ENCODE measurements at regions not wholly inside any gene's neighbourhood (a gene's known extent, or its start where the extent isn't known, plus 50 kb on each side); places are given as distances from the start of the nearest gene placed in this dataset.

DNA sequence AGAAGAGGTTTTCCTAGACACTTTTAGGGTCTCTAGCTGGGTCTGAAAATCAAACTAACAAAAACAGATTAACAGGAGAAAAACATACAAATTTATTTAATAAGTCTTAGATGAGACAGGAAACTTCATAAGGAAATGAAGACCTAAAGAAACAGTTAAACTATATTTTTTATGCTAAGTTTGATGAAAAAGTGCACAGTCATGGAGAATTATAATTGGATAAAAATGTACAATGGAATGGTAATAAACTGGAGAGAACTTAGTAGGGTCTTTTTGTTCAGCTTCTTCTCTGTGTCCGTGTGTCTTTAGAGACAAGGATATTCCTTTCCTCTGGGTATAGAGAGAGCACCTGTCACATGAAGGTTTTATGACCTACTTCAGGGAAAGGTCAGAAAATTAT lies 323.4 kb downstream of the RAB38 start:
- TF ChIP-seq YY1 (IDR thresholded peaks at IDR 0.05; ENCODE audit: insufficient read depth, insufficient read length) (no peak), SUZ12 (IDR thresholded peaks at IDR 0.05; ENCODE audit: extremely low read depth, insufficient read depth, insufficient read length) (no peak), ZNF274 (IDR thresholded peaks at IDR 0.05; ENCODE audit: low read depth, low read length) (no peak)
- Histone ChIP-seq H3K4me3 (ENCODE audit: insufficient read length, low read depth) (no peak overlapping the region), H3K36me3 (ENCODE audit: insufficient read depth, insufficient read length, low read length) (no peaks in the 10 kb centered on the region), H3K4me1 (ENCODE audit: insufficient read depth, insufficient read length) (no peaks in the 10 kb centered on the region), H3K9ac (ENCODE audit: insufficient read length, low read depth) (no peak overlapping the region), H3K27me3 (ENCODE audit: insufficient read depth, insufficient read length) (no peaks in the 10 kb centered on the region), H3K9me3 (ENCODE audit: insufficient read depth, low read length) (no peaks in the 10 kb centered on the region)
- no peak for DNase-seq (ENCODE audit: low read depth, low spot score)

DNA sequence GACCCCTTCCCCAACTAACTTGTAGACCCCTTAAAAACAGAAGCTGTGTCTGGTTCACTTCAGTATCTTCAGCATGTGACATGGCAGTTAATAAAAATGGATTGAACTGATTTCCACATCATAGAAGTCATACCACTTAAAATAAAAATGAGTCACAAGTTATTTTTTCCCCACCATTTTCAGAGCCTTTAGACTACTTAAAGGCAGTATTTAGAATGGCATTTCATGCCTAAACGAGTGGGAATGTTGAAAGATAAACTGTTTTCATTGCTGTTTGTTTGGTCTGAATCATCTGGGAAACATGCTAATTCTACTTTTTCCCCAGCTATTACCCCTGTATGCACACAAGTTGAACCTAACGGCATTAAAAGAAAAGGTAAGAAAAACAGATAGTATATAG lies 324.0 kb downstream of the RAB38 start:
- Histone ChIP-seq H3K36me3 (ENCODE audit: insufficient read depth, insufficient read length, low read length) (no peaks in the 10 kb centered on the region), H3K4me3 (ENCODE audit: insufficient read length, low read depth) (no peak overlapping the region), H3K9ac (ENCODE audit: insufficient read length, low read depth) (no peak overlapping the region), H3K27me3 (ENCODE audit: insufficient read depth, insufficient read length) (no peaks in the 10 kb centered on the region), H3K4me1 (ENCODE audit: insufficient read depth, insufficient read length) (no peaks in the 10 kb centered on the region), H3K9me3 (ENCODE audit: insufficient read depth, low read length) (no peaks in the 10 kb centered on the region)
- DNase-seq (ENCODE audit: low read depth, low spot score): no peak
- no peak for TF ChIP-seq SUZ12 (IDR thresholded peaks at IDR 0.05; ENCODE audit: extremely low read depth, insufficient read depth, insufficient read length)

DNA sequence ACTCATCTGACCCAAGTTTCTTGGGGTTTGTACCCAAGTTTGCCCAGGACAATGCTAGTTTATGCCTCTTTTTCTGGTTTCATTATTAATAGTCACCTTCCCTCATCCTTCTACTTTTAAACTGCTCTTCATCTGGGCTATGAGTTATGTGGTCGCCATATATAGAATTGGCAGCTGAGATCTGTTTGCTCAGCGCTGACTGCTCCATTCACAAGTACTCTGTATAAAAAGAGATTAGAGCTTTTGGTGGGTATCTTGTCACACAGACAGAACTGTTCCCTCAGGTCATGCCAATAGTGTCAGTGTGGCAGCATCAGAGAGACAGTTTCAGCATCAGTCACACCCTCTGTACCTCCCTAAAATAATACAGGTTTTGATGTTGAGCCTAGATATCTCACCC lies 326.0 kb downstream of the RAB38 start:
- DNase-seq (ENCODE audit: low read depth, low spot score): no peak
- TF ChIP-seq SUZ12 (IDR thresholded peaks at IDR 0.05; ENCODE audit: extremely low read depth, insufficient read depth, insufficient read length): no peak
- TF ChIP-seq YY1 (IDR thresholded peaks at IDR 0.05; ENCODE audit: insufficient read depth, insufficient read length): no peak
- TF ChIP-seq ZNF274 (IDR thresholded peaks at IDR 0.05; ENCODE audit: low read depth, low read length): no peak
- Histone ChIP-seq H3K9me3 (ENCODE audit: insufficient read depth, low read length) (no peaks in the 10 kb centered on the region), H3K27me3 (ENCODE audit: insufficient read depth, insufficient read length) (no peaks in the 10 kb centered on the region), H3K36me3 (ENCODE audit: insufficient read depth, insufficient read length, low read length) (no peaks in the 10 kb centered on the region), H3K4me1 (ENCODE audit: insufficient read depth, insufficient read length) (no peaks in the 10 kb centered on the region), H3K9ac (ENCODE audit: insufficient read length, low read depth) (no peak overlapping the region), H3K4me3 (ENCODE audit: insufficient read length, low read depth) (no peak overlapping the region)

DNA sequence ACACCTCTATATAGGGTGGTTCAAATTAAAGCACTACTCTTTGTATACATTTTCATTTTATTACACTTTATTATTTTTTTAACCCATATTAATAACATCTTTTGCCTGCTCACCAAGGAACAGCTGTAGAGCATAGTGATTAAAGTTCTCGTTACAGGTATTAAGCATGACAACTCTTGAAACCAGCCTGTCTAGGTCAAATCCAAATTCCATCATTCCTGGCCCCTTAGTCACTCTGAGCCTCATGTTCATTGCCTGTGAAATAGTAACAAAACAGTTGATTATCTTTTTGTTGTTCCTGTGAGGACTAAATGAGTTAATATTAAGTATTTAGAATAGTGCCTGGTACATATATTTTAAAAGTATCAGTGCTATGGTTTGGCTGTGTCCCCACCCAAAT lies 334.5 kb downstream of the RAB38 start:
- no peak for DNase-seq (ENCODE audit: low read depth, low spot score)
- H3K9ac ChIP-seq (ENCODE audit: insufficient read length, low read depth): no peak overlapping the region
- H3K4me3 ChIP-seq (ENCODE audit: insufficient read length, low read depth): no peak overlapping the region
- TF ChIP-seq ZNF274 (IDR thresholded peaks at IDR 0.05; ENCODE audit: low read depth, low read length) (no peak), SUZ12 (IDR thresholded peaks at IDR 0.05; ENCODE audit: extremely low read depth, insufficient read depth, insufficient read length) (no peak), YY1 (IDR thresholded peaks at IDR 0.05; ENCODE audit: insufficient read depth, insufficient read length) (no peak)
- H3K27me3 ChIP-seq (ENCODE audit: insufficient read depth, insufficient read length): no peaks in the 10 kb centered on the region
- no peaks in the 10 kb centered on the region for H3K36me3 ChIP-seq (ENCODE audit: insufficient read depth, insufficient read length, low read length)
- no peaks in the 10 kb centered on the region for H3K4me1 ChIP-seq (ENCODE audit: insufficient read depth, insufficient read length)
- H3K9me3 ChIP-seq (ENCODE audit: insufficient read depth, low read length): peaks cover 9% of the 10 kb centered on the region

DNA sequence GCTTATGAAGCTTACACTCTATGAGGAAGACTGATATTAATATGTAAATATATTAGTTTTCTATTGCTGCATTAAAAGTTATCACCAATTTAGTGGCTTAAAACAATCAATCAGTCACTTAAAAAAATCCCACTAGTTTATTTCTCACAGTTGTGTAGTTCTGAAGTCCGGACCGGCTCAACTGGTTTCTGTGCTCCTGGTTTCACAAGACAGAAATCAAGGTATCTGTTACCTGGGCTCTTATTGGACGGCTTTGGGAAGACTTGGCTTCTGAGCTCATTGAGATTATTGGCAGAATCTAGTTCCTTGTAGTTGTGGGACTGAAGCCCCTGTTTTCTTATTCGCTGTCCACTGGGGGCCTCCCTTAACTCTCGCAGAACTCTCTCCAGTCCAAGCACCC lies 343.0 kb downstream of the RAB38 start:
- TF ChIP-seq SUZ12 (IDR thresholded peaks at IDR 0.05; ENCODE audit: extremely low read depth, insufficient read depth, insufficient read length) (no peak), YY1 (IDR thresholded peaks at IDR 0.05; ENCODE audit: insufficient read depth, insufficient read length) (no peak), ZNF274 (IDR thresholded peaks at IDR 0.05; ENCODE audit: low read depth, low read length) (no peak)
- Histone ChIP-seq H3K36me3 (ENCODE audit: insufficient read depth, insufficient read length, low read length) (no peaks in the 10 kb centered on the region), H3K9me3 (ENCODE audit: insufficient read depth, low read length) (no peaks in the 10 kb centered on the region), H3K4me1 (ENCODE audit: insufficient read depth, insufficient read length) (no peaks in the 10 kb centered on the region), H3K9ac (ENCODE audit: insufficient read length, low read depth) (no peak overlapping the region), H3K4me3 (ENCODE audit: insufficient read length, low read depth) (no peak overlapping the region), H3K27me3 (ENCODE audit: insufficient read depth, insufficient read length) (no peaks in the 10 kb centered on the region)
- DNase-seq (ENCODE audit: low read depth, low spot score): no peak

DNA sequence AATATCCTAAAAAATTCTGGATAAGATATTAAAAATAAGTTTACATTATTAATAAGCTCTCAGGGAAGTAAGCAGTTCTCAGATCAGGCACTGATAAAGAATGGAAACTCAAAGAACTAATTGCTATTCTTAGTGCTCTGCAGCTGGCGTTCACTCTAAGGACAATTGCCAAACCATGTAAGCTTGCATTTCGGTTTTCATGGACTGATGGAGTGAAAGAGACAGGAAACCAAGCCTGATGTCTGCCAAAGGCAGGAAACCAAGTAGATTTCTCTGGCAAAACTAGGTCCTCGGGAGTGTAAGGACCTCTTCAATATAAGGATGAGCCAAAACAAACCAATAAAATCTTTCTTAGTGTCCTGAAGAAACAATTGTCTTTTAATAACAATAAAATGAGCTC lies 355.2 kb downstream of the RAB38 start:
- DNase-seq (ENCODE audit: low read depth, low spot score): no peak
- TF ChIP-seq YY1 (IDR thresholded peaks at IDR 0.05; ENCODE audit: insufficient read depth, insufficient read length) (no peak), ZNF274 (IDR thresholded peaks at IDR 0.05; ENCODE audit: low read depth, low read length) (no peak), SUZ12 (IDR thresholded peaks at IDR 0.05; ENCODE audit: extremely low read depth, insufficient read depth, insufficient read length) (no peak)
- Histone ChIP-seq H3K4me3 (ENCODE audit: insufficient read length, low read depth) (no peak overlapping the region), H3K4me1 (ENCODE audit: insufficient read depth, insufficient read length) (no peaks in the 10 kb centered on the region), H3K27me3 (ENCODE audit: insufficient read depth, insufficient read length) (no peaks in the 10 kb centered on the region), H3K9ac (ENCODE audit: insufficient read length, low read depth) (no peak overlapping the region), H3K9me3 (ENCODE audit: insufficient read depth, low read length) (no peaks in the 10 kb centered on the region), H3K36me3 (ENCODE audit: insufficient read depth, insufficient read length, low read length) (no peaks in the 10 kb centered on the region)

DNA sequence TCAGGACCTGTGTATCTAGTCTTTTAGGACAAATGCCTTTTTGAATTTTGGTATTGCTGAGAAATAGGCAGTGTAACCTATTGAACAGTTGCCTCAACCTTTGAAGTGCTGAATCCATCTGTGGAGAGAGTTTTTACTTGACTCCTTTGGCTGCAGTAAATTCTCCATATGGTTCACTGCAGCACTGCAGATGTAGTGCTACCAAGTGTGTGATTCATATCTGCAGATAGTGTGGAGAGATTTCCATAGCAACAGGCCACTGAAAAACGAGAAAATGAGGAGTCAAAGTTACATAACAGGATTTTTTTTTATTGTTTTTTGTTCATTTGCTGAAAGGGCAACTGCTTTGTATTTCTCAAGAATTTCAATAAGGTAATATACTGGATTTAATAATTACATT lies 356.1 kb downstream of the RAB38 start:
- Histone ChIP-seq H3K36me3 (ENCODE audit: insufficient read depth, insufficient read length, low read length) (no peaks in the 10 kb centered on the region), H3K4me3 (ENCODE audit: insufficient read length, low read depth) (no peak overlapping the region), H3K9ac (ENCODE audit: insufficient read length, low read depth) (no peak overlapping the region), H3K27me3 (ENCODE audit: insufficient read depth, insufficient read length) (no peaks in the 10 kb centered on the region), H3K9me3 (ENCODE audit: insufficient read depth, low read length) (no peaks in the 10 kb centered on the region), H3K4me1 (ENCODE audit: insufficient read depth, insufficient read length) (no peaks in the 10 kb centered on the region)
- TF ChIP-seq SUZ12 (IDR thresholded peaks at IDR 0.05; ENCODE audit: extremely low read depth, insufficient read depth, insufficient read length): no peak
- no peak for TF ChIP-seq YY1 (IDR thresholded peaks at IDR 0.05; ENCODE audit: insufficient read depth, insufficient read length)
- no peak for TF ChIP-seq ZNF274 (IDR thresholded peaks at IDR 0.05; ENCODE audit: low read depth, low read length)
- no peak for DNase-seq (ENCODE audit: low read depth, low spot score)
